ENCODE measurements at regions not wholly inside any gene's neighbourhood (a gene's known extent, or its start where the extent isn't known, plus 50 kb on each side); places are given as distances from the start of the nearest gene placed in this dataset.

DNA sequence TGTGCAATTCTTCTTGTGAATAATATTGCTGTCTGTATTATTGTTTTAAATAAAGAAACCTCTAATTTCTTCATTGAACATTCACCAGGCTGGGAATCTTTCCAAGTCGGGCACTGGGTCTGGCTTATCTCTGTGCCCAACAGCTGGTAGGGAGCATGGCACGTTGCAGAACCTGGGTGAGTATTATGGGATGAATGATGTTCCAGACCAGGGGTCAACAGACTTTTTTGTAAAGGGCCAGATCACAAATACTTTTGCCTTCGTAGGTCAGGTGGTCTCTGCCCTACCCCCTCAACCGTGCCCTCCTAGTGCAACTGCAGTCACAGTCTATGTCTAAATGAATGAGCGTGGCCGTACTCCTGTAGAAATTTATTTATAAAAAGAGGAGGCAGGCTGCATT is 81.6 kb upstream of the FOXQ1 start:
- TF ChIP-seq, protein P1, sequence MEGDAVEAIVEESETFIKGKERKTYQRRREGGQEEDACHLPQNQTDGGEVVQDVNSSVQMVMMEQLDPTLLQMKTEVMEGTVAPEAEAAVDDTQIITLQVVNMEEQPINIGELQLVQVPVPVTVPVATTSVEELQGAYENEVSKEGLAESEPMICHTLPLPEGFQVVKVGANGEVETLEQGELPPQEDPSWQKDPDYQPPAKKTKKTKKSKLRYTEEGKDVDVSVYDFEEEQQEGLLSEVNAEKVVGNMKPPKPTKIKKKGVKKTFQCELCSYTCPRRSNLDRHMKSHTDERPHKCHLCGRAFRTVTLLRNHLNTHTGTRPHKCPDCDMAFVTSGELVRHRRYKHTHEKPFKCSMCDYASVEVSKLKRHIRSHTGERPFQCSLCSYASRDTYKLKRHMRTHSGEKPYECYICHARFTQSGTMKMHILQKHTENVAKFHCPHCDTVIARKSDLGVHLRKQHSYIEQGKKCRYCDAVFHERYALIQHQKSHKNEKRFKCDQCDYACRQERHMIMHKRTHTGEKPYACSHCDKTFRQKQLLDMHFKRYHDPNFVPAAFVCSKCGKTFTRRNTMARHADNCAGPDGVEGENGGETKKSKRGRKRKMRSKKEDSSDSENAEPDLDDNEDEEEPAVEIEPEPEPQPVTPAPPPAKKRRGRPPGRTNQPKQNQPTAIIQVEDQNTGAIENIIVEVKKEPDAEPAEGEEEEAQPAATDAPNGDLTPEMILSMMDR (IDR thresholded peaks at IDR 0.05; ENCODE audit: low read depth, low read length): no peak
- TF ChIP-seq EZH2phosphoT487 (IDR thresholded peaks at IDR 0.05; ENCODE audit: low read depth): no peak
